ENCODE measurements at regions not wholly inside any gene's neighbourhood (a gene's known extent, or its start where the extent isn't known, plus 50 kb on each side); places are given as distances from the start of the nearest gene placed in this dataset.

GRCh38 chr9:91099436-91099835 is 262.3 kb downstream of the AUH start:
- CTCF ChIA-PET: no interaction called here
- POLR2A ChIA-PET (ENCODE audit: low non-redundant PET): no interaction called here

GRCh38 chr9:91100878-91101450 is 260.8 kb downstream of the AUH start:
- ChIA-PET CTCF (no interaction called here), POLR2A (ENCODE audit: low non-redundant PET) (no interaction called here)
- Histone ChIP-seq H3K27ac (ENCODE audit: low read depth, low read length, poor library complexity, severe bottlenecking) (no peak overlapping the region), H3K4me1 (ENCODE audit: insufficient read depth, low read length, poor library complexity, severe bottlenecking) (peaks cover 7% of the 10 kb centered on the region), H3K36me3 (ENCODE audit: insufficient read depth, low read length, poor library complexity, severe bottlenecking) (no peaks in the 10 kb centered on the region), H3K4me3 (ENCODE audit: low read depth, low read length, poor library complexity, severe bottlenecking) (no peak overlapping the region), H3K27me3 (replicated peaks; ENCODE audit: insufficient read depth, low read depth, low read length, poor library complexity) (no peaks in the 10 kb centered on the region), H3K9me3 (ENCODE audit: low read depth, low read length, poor library complexity, severe bottlenecking) (no peaks in the 10 kb centered on the region)
- intact Hi-C loops (cut with micrococcal nuclease; ENCODE audit: unreplicated experiment): no loop called here
- TF ChIP-seq EZH2 (IDR thresholded peaks at IDR 0.05; ENCODE audit: borderline replicate concordance, low read depth, low read length, poor library complexity, severe bottlenecking) (no peak), CTCF (conservative IDR thresholded peaks at IDR 0.05; ENCODE audit: low read depth, low read length) (no peak)
- BruUV-seq (replicated peaks): no TSS peak
- DNase-seq (ENCODE audit: low spot score): no peak

More at GRCh38 chr9:91099436-91099835, 262.3 kb downstream of the AUH start:
- no peaks in the 10 kb centered on the region for H3K27me3 ChIP-seq (replicated peaks; ENCODE audit: insufficient read depth, low read depth, low read length, poor library complexity)
- H3K4me1 ChIP-seq (ENCODE audit: insufficient read depth, low read length, poor library complexity, severe bottlenecking): peaks cover 7% of the 10 kb centered on the region
- no TSS peak for BruUV-seq (replicated peaks)
- no peak overlapping the region for H3K27ac ChIP-seq (ENCODE audit: low read depth, low read length, poor library complexity, severe bottlenecking)
- DNase-seq (ENCODE audit: low spot score): no peak
- no peak overlapping the region for H3K4me3 ChIP-seq (ENCODE audit: low read depth, low read length, poor library complexity, severe bottlenecking)
- H3K9me3 ChIP-seq (ENCODE audit: low read depth, low read length, poor library complexity, severe bottlenecking): no peaks in the 10 kb centered on the region
- TF ChIP-seq EZH2 (IDR thresholded peaks at IDR 0.05; ENCODE audit: borderline replicate concordance, low read depth, low read length, poor library complexity, severe bottlenecking) (no peak), CTCF (conservative IDR thresholded peaks at IDR 0.05; ENCODE audit: low read depth, low read length) (no peak)
- intact Hi-C loops (cut with micrococcal nuclease; ENCODE audit: unreplicated experiment): no loop called here
- no peaks in the 10 kb centered on the region for H3K36me3 ChIP-seq (ENCODE audit: insufficient read depth, low read length, poor library complexity, severe bottlenecking)

- ChIA-PET POLR2A (ENCODE audit: low non-redundant PET) (no interaction called here), CTCF (no interaction called here)
- intact Hi-C loops (cut with micrococcal nuclease; ENCODE audit: unreplicated experiment): no loop called here
- no TSS peak for BruUV-seq (replicated peaks)
- H3K27ac ChIP-seq (ENCODE audit: low read depth, low read length, poor library complexity, severe bottlenecking): no peak overlapping the region
- H3K4me3 ChIP-seq (ENCODE audit: low read depth, low read length, poor library complexity, severe bottlenecking): no peak overlapping the region
- H3K27me3 ChIP-seq (replicated peaks; ENCODE audit: insufficient read depth, low read depth, low read length, poor library complexity): no peaks in the 10 kb centered on the region
- no peaks in the 10 kb centered on the region for H3K36me3 ChIP-seq (ENCODE audit: insufficient read depth, low read length, poor library complexity, severe bottlenecking)
- TF ChIP-seq CTCF (conservative IDR thresholded peaks at IDR 0.05; ENCODE audit: low read depth, low read length) (no peak), EZH2 (IDR thresholded peaks at IDR 0.05; ENCODE audit: borderline replicate concordance, low read depth, low read length, poor library complexity, severe bottlenecking) (no peak)
- no peaks in the 10 kb centered on the region for H3K9me3 ChIP-seq (ENCODE audit: low read depth, low read length, poor library complexity, severe bottlenecking)
- no peak for DNase-seq (ENCODE audit: low spot score)
- peaks cover 7% of the 10 kb centered on the region for H3K4me1 ChIP-seq (ENCODE audit: insufficient read depth, low read length, poor library complexity, severe bottlenecking)
Measured at GRCh38 chr9:91101611-91102168, 260.0 kb downstream of the AUH start.
